ENCODE measurements at regions not wholly inside any gene's neighbourhood (a gene's known extent, or its start where the extent isn't known, plus 50 kb on each side); places are given as distances from the start of the nearest gene placed in this dataset.
"Not testable (repeated sequence)": the region's sequence is repeated elsewhere in the genome, so short reads cannot be mapped to it uniquely, and the experiment has no call there.

DNA sequence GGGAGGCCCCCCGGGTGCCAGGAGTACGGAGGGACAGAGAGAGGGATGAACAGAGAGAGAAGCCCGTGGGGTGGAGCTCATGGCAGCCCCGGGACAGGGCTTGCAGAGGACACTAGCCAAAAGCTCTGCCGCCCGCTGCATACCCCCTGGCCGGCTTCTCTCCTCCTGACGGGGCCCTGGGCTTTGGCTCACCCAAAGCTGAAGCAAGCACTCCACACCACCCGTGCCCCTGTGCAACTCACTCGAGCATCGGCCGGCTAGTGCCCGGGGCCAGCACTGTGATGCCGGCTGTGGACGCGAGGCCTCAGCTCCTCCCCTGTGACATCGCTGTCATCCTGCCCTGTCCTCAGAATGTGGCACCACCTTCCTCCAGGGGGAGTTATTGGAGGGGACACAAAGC is 429.6 kb downstream of the BRD1 start:
- Mint-ChIP-seq H3K4me3 (no peak overlapping the region), H3K27ac (no peak overlapping the region), H3K9me3 (peaks cover 61% of the 10 kb centered on the region), H3K36me3 (ENCODE audit: low read depth) (peaks cover 10% of the 10 kb centered on the region), H3K4me1 (ENCODE audit: low read depth) (no peaks in the 10 kb centered on the region), H3K27me3 (ENCODE audit: insufficient read depth) (peaks cover 2% of the 10 kb centered on the region)
- no peak for DNase-seq
- TF ChIP-seq, protein P1, sequence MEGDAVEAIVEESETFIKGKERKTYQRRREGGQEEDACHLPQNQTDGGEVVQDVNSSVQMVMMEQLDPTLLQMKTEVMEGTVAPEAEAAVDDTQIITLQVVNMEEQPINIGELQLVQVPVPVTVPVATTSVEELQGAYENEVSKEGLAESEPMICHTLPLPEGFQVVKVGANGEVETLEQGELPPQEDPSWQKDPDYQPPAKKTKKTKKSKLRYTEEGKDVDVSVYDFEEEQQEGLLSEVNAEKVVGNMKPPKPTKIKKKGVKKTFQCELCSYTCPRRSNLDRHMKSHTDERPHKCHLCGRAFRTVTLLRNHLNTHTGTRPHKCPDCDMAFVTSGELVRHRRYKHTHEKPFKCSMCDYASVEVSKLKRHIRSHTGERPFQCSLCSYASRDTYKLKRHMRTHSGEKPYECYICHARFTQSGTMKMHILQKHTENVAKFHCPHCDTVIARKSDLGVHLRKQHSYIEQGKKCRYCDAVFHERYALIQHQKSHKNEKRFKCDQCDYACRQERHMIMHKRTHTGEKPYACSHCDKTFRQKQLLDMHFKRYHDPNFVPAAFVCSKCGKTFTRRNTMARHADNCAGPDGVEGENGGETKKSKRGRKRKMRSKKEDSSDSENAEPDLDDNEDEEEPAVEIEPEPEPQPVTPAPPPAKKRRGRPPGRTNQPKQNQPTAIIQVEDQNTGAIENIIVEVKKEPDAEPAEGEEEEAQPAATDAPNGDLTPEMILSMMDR (IDR thresholded peaks at IDR 0.05) = no peak

DNA sequence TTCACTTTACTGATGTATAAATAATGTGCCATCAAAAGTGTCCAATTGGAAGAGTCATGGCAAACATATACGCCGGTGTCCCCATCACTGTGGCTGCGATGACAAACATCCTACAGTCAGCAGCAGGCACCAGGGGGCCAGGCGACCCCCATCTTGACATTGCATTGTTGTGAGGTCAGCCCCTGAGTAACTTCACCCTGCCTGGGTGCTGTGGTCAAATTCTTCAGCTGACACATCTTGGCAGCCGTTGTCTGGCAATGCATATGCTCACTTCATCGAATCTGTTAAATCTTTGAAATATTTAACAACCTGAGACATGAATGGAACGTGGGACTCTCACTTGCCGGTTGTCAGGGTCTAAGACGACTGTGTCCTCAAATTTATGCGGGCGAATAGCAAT is 430.9 kb downstream of the BRD1 start:
- Mint-ChIP-seq H3K9me3 (peaks cover 64% of the 10 kb centered on the region), H3K27ac (no peak overlapping the region), H3K27me3 (ENCODE audit: insufficient read depth) (peaks cover 2% of the 10 kb centered on the region), H3K36me3 (ENCODE audit: low read depth) (peaks cover 20% of the 10 kb centered on the region), H3K4me3 (no peak overlapping the region), H3K4me1 (ENCODE audit: low read depth) (no peaks in the 10 kb centered on the region)
- no peak for DNase-seq
- TF ChIP-seq, protein P1 (IDR thresholded peaks at IDR 0.05) = no peak

DNA sequence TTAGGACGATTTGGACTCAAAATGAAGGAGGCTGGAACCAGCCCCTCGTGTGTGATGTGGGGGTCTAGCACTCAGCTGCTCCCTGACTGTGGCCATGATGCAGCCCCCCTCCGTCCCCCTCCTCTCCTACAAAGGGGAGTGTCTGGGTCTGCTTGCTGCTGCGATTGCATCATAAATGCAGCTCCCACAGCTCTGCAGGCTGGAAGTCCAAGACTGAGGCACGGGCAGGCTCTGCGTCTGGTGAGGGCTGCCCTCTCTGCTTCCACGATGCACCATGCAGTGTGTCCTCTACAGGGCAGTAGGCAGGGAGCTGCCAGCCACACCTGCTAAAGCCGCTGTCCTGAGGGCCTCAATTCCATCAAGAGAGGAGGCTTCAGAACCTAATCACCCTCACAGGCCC is 432.1 kb downstream of the BRD1 start:
- Mint-ChIP-seq H3K27me3 (ENCODE audit: insufficient read depth) (peaks cover 2% of the 10 kb centered on the region), H3K4me3 (no peak overlapping the region), H3K9me3 (peaks cover 71% of the 10 kb centered on the region), H3K4me1 (ENCODE audit: low read depth) (no peaks in the 10 kb centered on the region), H3K27ac (no peak overlapping the region), H3K36me3 (ENCODE audit: low read depth) (peaks cover 24% of the 10 kb centered on the region)
- DNase-seq = no peak
- TF ChIP-seq, protein P1 (IDR thresholded peaks at IDR 0.05) = no peak

DNA sequence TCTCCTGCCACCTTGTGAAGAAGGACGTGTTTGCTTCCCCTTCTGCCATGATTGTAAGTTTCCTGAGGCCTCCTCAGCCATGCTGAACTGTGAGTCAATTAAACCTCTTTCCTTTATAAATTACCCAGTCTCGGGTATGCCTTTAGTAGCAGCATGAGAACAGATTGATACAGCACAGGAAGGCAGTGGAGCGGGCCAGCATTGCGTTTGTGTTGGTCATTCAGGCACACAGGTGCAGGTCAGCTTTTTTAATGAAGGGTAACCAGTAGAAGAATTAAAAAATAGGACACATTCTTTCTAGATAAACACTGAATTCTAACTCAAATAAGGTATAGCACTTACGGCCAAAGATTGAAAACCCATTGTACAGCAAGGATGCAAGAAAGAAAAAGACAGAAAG is 432.6 kb downstream of the BRD1 start:
- H3K36me3 Mint-ChIP-seq (ENCODE audit: low read depth) = peaks cover 24% of the 10 kb centered on the region
- DNase-seq; H3K27ac Mint-ChIP-seq; H3K27me3 Mint-ChIP-seq (ENCODE audit: insufficient read depth); H3K4me1 Mint-ChIP-seq (ENCODE audit: low read depth); H3K4me3 Mint-ChIP-seq: not testable (repeated sequence)
- H3K9me3 Mint-ChIP-seq = peaks cover 75% of the 10 kb centered on the region

DNA sequence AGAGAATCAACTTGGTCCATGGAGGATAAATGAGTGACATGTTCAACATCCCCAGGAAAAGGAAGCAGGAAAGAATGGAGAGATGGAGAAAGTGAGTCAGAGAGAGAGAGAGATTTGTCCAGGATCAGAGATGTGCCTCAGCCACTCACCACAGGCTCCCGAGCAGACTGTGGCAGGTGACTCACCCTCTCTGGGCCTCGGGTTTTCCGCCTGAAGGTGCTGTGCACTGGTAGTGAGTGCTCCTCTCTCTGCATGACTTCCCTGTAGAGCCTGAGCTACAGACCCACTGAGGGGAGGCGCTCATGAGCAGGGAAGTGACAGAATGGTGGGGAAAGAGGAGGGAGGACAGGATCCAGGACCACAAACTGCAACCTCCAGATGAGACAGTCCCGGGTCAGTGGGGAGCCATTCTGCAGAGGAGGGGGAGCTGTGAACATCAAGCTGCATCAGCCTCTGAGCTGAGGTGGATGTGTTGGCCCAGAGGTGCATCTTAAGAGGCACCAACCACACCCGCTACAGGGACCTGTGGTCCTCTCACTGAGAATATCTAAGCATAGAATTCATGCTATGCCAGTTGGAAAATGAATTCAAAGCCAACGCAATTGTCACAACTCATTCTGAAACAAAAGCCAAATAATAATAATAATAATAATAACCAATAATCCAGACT is 433.4 kb downstream of the BRD1 start:
- Mint-ChIP-seq H3K4me1 (ENCODE audit: low read depth) (no peaks in the 10 kb centered on the region), H3K9me3 (peaks cover 83% of the 10 kb centered on the region), H3K27ac (no peak overlapping the region), H3K27me3 (ENCODE audit: insufficient read depth) (peaks cover 2% of the 10 kb centered on the region), H3K4me3 (no peak overlapping the region), H3K36me3 (ENCODE audit: low read depth) (peaks cover 24% of the 10 kb centered on the region)
- TF ChIP-seq, protein P1 (IDR thresholded peaks at IDR 0.05) = no peak
- no peak for DNase-seq

DNA sequence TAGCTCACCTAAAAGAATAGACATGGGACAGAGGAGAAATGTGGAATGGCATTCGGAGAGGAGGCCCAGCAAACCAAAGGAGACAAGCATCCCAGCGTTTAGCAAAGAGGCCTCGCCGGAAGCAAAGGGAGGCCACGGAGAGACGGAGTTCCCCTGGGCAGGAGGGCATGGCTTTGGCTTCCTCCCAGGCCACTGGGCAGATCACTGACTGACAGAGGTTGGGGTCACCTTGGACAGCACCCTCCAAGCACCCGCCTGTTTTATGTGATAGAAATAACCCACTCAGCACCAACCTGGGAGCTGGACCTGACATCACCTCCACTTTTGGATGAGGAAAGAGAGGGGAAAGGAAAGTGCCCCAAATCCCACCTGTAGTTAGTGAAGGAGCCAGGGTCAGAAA is 434.1 kb downstream of the BRD1 start:
- H3K4me3 Mint-ChIP-seq = no peak overlapping the region
- TF ChIP-seq, protein P1 (IDR thresholded peaks at IDR 0.05) = no peak
- DNase-seq = no peak
- peaks cover 2% of the 10 kb centered on the region for H3K27me3 Mint-ChIP-seq (ENCODE audit: insufficient read depth)
- H3K36me3 Mint-ChIP-seq (ENCODE audit: low read depth) = peaks cover 24% of the 10 kb centered on the region
- no peak overlapping the region for H3K27ac Mint-ChIP-seq
- peaks cover 85% of the 10 kb centered on the region for H3K9me3 Mint-ChIP-seq
- no peaks in the 10 kb centered on the region for H3K4me1 Mint-ChIP-seq (ENCODE audit: low read depth)
